DOHH2 (cell line): ENCODE measurements at regions not wholly inside any gene's neighbourhood (a gene's known extent, or its start where the extent isn't known, plus 50 kb on each side); places are given as distances from the start of the nearest gene placed in this dataset.

ENCODE experiments used
- CTCF ChIP-seq: fragments of 200-600 bp; sonication (generic); IDR thresholded peaks from one replicate; pipeline ENCODE4 v1.5.1; 2014; ENCODE audit warnings: antibody characterized with exemption, mild to moderate bottlenecking, low read depth, low read length; ENCODE audit not compliant: poor library complexity, severe bottlenecking
- EZH2phosphoT487 ChIP-seq: fragments of 200-600 bp; sonication (generic); IDR thresholded peaks from 2 replicates; pipeline ENCODE4 v1.6.1; 2017; ENCODE audit warnings: borderline replicate concordance, mild to moderate bottlenecking, antibody characterized with exemption, low read length, moderate library complexity, mixed read lengths

- TF ChIP-seq CTCF (no peak), EZH2phosphoT487 (no peak)
These were observed 342.8 kb downstream of the DYSF start for GRCh38 chr2:71796174-71796593.
